KMS-11 (cell line): ENCODE measurements at regions not wholly inside any gene's neighbourhood (a gene's known extent, or its start where the extent isn't known, plus 50 kb on each side); places are given as distances from the start of the nearest gene placed in this dataset.
"Not testable (repeated sequence)": the region's sequence is repeated elsewhere in the genome, so short reads cannot be mapped to it uniquely, and the experiment has no call there.

Experiments used
- H2AFZ ChIP-seq: fragments of 200-600 bp; sonication (generic); 2 replicates; pipeline ENCODE4 v1.6.1; 2016; ENCODE audit warnings: antibody characterized with exemption, mixed run types, low read depth
- H3K27ac ChIP-seq: fragments of 200-600 bp; sonication (generic); 2 replicates; pipeline ENCODE4 v1.6.1; 2016; ENCODE audit warnings: mild to moderate bottlenecking, mixed run types
- H3K27me3 ChIP-seq: fragments of 200-600 bp; sonication (generic); 2 replicates; pipeline ENCODE4 v1.6.1; 2017; ENCODE audit warnings: mild to moderate bottlenecking, low read depth, mixed run types, moderate library complexity; ENCODE audit not compliant: insufficient read depth
- H3K36me3 ChIP-seq: fragments of 200-600 bp; sonication (generic); 2 replicates; pipeline ENCODE4 v1.6.1; 2017; ENCODE audit warnings: mild to moderate bottlenecking, mixed run types; ENCODE audit not compliant: insufficient read depth
- H3K4me1 ChIP-seq: fragments of 200-600 bp; sonication (generic); 2 replicates; pipeline ENCODE4 v1.6.1; 2016; ENCODE audit warnings: mild to moderate bottlenecking, low read depth, mixed run types; ENCODE audit not compliant: poor library complexity, severe bottlenecking
- H3K4me2 ChIP-seq: fragments of 200-600 bp; sonication (generic); 2 replicates; pipeline ENCODE4 v1.7.0; 2016; ENCODE audit warnings: mild to moderate bottlenecking, mixed run types
- H3K4me3 ChIP-seq: fragments of 200-600 bp; sonication (generic); IDR thresholded peaks from 2 replicates; pipeline ENCODE4 v1.6.1; 2017; ENCODE audit warnings: low read depth, low read length, mixed read lengths; ENCODE audit not compliant: insufficient read depth
- H3K79me2 ChIP-seq: fragments of 200-600 bp; sonication (generic); 2 replicates; pipeline ENCODE4 v1.6.1; 2016; ENCODE audit warnings: low read depth, mixed run types; ENCODE audit not compliant: insufficient read depth
- H3K9ac ChIP-seq: fragments of 200-600 bp; sonication (generic); 2 replicates; pipeline ENCODE4 v1.6.1; 2016; ENCODE audit warnings: mild to moderate bottlenecking, mixed run types
- H4K20me1 ChIP-seq: fragments of 200-600 bp; sonication (generic); 2 replicates; pipeline ENCODE4 v1.6.1; 2016; ENCODE audit warnings: mild to moderate bottlenecking, mixed run types; ENCODE audit not compliant: insufficient read depth
- TF ChIP-seq, protein P1 (sequence below): fragments of 200-600 bp; sonication (generic); conservative IDR thresholded peaks from 2 replicates; pipeline ENCODE4 v1.6.1; 2017; ENCODE audit warnings: low read depth, mild to moderate bottlenecking, antibody characterized with exemption, low read length, moderate library complexity, mixed read lengths

DNA sequence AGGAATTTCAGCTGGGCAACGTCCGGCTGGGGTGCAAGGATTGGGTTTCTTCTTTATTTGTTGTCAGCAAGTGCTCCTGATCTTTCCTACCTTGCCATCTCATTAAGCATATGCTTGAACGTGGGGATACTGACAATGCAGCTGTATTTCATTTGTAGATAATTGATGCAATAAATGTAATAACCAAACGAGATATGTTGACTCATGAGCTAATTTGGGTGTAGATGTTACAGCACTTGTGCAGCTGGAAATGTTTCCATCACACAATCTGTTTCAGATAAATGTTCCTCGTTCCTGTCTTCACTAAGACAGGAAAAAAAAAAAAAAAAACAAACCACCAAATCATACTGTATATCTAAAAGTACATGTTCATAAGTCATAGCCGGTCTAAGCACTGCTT is 123.8 kb downstream of the DMRT2 start:
- no peaks in the 10 kb centered on the region for H3K4me1 ChIP-seq
- H4K20me1 ChIP-seq = no peaks in the 10 kb centered on the region
- H3K4me3 ChIP-seq = no peak overlapping the region
- H3K9ac ChIP-seq = no peak overlapping the region
- no peaks in the 10 kb centered on the region for H3K79me2 ChIP-seq
- no peak overlapping the region for H3K27ac ChIP-seq
- H2AFZ ChIP-seq = no peak overlapping the region
- no peaks in the 10 kb centered on the region for H3K27me3 ChIP-seq
- H3K4me2 ChIP-seq = no peak overlapping the region
- H3K36me3 ChIP-seq = no peaks in the 10 kb centered on the region
- TF ChIP-seq, protein P1, sequence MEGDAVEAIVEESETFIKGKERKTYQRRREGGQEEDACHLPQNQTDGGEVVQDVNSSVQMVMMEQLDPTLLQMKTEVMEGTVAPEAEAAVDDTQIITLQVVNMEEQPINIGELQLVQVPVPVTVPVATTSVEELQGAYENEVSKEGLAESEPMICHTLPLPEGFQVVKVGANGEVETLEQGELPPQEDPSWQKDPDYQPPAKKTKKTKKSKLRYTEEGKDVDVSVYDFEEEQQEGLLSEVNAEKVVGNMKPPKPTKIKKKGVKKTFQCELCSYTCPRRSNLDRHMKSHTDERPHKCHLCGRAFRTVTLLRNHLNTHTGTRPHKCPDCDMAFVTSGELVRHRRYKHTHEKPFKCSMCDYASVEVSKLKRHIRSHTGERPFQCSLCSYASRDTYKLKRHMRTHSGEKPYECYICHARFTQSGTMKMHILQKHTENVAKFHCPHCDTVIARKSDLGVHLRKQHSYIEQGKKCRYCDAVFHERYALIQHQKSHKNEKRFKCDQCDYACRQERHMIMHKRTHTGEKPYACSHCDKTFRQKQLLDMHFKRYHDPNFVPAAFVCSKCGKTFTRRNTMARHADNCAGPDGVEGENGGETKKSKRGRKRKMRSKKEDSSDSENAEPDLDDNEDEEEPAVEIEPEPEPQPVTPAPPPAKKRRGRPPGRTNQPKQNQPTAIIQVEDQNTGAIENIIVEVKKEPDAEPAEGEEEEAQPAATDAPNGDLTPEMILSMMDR = no peak

DNA sequence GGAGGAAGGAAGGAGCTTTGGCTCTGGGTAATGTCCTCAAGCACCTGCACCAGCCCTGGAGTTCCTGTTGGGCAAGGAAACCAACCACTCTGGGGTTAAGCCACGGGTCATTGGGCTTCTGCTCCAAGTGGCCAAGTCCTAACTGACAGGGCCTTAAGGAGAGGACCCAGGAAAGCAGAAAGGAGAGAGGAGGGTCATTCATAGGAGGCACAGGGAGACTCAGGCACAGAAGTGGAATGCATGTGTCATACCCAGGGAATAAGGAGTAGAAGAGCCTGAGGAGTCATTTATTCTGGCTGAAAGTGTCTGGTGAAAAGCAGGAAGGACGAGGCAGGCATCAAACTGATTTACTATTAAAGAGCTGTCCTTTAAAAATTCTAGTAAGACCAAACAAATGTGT is 129.2 kb downstream of the DMRT2 start:
- TF ChIP-seq, protein P1 = no peak
- Histone ChIP-seq H3K27me3 (no peaks in the 10 kb centered on the region), H3K27ac (no peak overlapping the region), H3K36me3 (no peaks in the 10 kb centered on the region), H3K79me2 (no peaks in the 10 kb centered on the region), H4K20me1 (no peaks in the 10 kb centered on the region), H3K4me1 (no peaks in the 10 kb centered on the region), H3K9ac (no peak overlapping the region), H2AFZ (no peak overlapping the region), H3K4me3 (no peak overlapping the region), H3K4me2 (no peak overlapping the region)

DNA sequence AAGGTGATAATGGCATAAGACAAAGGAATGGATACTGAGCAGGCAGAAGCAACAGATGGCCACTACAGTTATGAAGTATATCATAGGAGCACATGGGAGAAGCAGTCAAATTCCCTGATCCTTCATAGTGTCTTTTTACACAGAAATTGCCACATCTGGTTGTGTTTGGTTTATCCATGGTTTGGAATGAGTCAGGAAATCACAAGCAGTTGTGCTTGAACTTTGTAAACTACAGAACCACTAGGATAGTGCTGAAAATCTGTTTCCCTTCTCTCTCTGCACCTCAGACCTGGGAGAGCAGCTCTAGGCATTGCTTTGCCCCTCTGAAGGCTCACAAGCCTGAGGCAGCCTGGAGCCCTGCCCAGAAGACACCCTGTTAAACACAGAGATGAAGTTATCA is 134.0 kb downstream of the DMRT2 start:
- Histone ChIP-seq H3K27ac (no peak overlapping the region), H3K9ac (no peak overlapping the region), H4K20me1 (no peaks in the 10 kb centered on the region), H3K4me2 (no peak overlapping the region), H3K27me3 (no peaks in the 10 kb centered on the region), H3K79me2 (no peaks in the 10 kb centered on the region), H3K4me3 (no peak overlapping the region), H3K4me1 (no peaks in the 10 kb centered on the region), H3K36me3 (no peaks in the 10 kb centered on the region), H2AFZ (no peak overlapping the region)
- TF ChIP-seq, protein P1 = no peak

DNA sequence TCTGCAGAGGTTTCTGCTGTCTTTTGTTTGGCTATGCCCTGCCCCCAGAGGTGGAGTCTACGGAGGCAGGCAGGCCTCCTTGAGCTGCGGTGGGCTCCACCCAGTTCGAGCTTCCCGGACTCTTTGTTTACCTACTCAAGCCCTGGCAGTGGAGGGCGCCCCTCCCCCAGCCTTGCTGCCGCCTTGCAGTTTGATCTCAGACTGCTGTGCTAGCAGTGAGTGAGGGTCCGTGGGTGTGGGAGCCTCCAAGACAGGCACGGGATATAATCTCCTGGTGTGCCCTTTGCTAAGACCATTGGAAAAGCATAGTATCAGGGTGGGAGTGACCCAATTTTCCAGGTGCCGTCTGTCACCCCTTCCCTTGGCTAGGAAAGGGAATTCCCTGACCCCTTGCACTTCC is 137.0 kb downstream of the DMRT2 start:
- H3K4me3 ChIP-seq, H3K36me3 ChIP-seq, H3K27ac ChIP-seq, H4K20me1 ChIP-seq, H3K27me3 ChIP-seq, H3K4me2 ChIP-seq, H3K4me1 ChIP-seq, H2AFZ ChIP-seq, H3K79me2 ChIP-seq, H3K9ac ChIP-seq: not testable (repeated sequence)

DNA sequence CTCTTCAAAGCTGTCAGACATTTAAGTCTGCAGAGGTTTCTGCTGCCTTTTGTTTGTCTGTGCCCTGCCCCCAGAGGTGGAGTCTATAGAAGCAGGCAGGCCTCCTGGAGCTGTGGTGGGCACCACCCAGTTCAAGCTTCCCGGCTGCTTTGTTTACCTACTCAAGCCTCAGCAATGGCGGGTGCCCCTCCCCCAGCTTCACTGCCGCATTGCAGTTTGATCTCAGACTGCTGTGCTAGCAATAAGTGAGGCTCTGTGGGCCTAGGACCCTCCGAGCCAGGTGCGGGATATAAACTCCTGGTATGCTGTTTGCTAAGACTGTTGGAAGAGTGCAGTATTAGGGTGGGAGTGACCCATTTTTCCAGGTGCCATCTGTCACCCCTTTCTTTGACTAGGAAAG is 145.5 kb downstream of the DMRT2 start:
- H3K4me2 ChIP-seq, H3K4me3 ChIP-seq, H3K36me3 ChIP-seq, H3K27ac ChIP-seq, H4K20me1 ChIP-seq, H3K4me1 ChIP-seq, H3K27me3 ChIP-seq, H2AFZ ChIP-seq, H3K9ac ChIP-seq, H3K79me2 ChIP-seq: not testable (repeated sequence)

DNA sequence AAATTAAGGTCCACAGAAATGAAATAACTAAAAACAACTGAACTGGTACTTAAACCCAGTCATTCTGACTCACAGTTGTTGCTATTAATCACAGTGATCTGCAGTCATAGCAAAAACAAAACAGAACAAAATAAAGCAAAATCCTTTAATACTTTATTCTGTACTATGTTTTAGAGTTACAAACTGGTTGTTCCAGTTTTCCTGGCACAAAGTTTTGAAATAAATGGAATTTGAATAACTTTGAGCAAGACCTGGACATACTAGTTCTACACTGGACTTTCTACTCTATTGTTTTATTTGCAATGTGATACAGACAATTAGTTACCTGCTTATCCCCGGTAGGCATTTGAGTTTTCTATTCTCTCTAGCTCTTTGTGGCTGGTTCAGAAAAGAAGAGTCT is 147.9 kb downstream of the DMRT2 start:
- no peaks in the 10 kb centered on the region for H3K27me3 ChIP-seq
- no peaks in the 10 kb centered on the region for H3K79me2 ChIP-seq
- H3K4me1 ChIP-seq = no peaks in the 10 kb centered on the region
- no peak overlapping the region for H3K9ac ChIP-seq
- H3K27ac ChIP-seq = no peak overlapping the region
- H3K4me3 ChIP-seq = no peak overlapping the region
- TF ChIP-seq, protein P1 = no peak
- H4K20me1 ChIP-seq = no peaks in the 10 kb centered on the region
- H2AFZ ChIP-seq = no peak overlapping the region
- no peak overlapping the region for H3K4me2 ChIP-seq
- H3K36me3 ChIP-seq = no peaks in the 10 kb centered on the region
